ENCODE measurements at regions not wholly inside any gene's neighbourhood (a gene's known extent, or its start where the extent isn't known, plus 50 kb on each side); places are given as distances from the start of the nearest gene placed in this dataset.
"Not testable (repeated sequence)": the region's sequence is repeated elsewhere in the genome, so short reads cannot be mapped to it uniquely, and the experiment has no call there.

DNA sequence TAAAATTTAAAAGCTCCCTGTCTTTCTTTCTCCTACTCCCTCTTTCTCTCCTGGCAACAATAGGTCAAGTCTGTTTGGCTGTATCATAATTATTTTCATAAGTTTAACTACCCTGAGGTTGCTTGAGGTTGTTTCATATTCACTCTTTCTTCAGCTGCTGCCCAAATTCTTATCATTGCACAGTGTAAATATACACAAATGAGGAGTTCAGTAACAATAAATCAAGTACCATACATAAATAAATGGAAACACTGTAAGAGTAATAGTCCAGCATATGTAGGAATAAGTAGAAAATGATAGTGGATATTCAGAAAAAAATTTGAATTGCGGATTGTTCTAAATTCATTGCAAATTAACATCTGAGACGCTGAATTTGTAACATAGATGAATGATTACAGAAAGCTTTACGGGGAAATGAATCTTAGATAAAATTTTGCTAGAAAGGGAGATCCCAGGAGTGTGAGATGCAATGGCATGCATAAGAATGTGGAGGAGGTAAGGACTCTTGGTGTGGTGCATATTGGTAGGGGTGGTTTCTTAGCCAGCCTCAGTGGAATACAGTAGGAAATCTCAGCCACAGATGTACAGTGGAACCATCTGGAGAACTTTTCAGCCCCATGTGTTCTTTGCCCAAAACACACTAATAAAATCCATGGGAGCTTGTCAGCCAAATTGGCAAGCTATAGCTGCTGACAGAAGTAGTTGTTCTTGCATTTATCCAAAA lies 480.7 kb downstream of the HTR1B start:
- TF ChIP-seq, protein P1, sequence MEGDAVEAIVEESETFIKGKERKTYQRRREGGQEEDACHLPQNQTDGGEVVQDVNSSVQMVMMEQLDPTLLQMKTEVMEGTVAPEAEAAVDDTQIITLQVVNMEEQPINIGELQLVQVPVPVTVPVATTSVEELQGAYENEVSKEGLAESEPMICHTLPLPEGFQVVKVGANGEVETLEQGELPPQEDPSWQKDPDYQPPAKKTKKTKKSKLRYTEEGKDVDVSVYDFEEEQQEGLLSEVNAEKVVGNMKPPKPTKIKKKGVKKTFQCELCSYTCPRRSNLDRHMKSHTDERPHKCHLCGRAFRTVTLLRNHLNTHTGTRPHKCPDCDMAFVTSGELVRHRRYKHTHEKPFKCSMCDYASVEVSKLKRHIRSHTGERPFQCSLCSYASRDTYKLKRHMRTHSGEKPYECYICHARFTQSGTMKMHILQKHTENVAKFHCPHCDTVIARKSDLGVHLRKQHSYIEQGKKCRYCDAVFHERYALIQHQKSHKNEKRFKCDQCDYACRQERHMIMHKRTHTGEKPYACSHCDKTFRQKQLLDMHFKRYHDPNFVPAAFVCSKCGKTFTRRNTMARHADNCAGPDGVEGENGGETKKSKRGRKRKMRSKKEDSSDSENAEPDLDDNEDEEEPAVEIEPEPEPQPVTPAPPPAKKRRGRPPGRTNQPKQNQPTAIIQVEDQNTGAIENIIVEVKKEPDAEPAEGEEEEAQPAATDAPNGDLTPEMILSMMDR (IDR thresholded peaks at IDR 0.05) = no peak
- Histone ChIP-seq H3K4me3 (no peak overlapping the region), H3K27ac (no peak overlapping the region)
- no peak for DNase-seq (ENCODE audit: low spot score)

GRCh38 chr6:76972474-76972873 lies 490.8 kb downstream of the HTR1B start:
- Histone ChIP-seq H3K4me3 (no peak overlapping the region), H3K27ac (no peak overlapping the region)
- TF ChIP-seq, protein P1 (IDR thresholded peaks at IDR 0.05) = no peak
- DNase-seq (ENCODE audit: low spot score) = no peak

- H3K4me3 ChIP-seq; H3K27ac ChIP-seq; DNase-seq (ENCODE audit: low spot score): not testable (repeated sequence)
Observed at GRCh38 chr6:76959177-76959576, 504.1 kb downstream of the HTR1B start.

GRCh38 chr6:76942203-76942966 lies 520.9 kb downstream of the HTR1B start:
- DNase-seq (ENCODE audit: low spot score) = no peak
- no peak overlapping the region for H3K4me3 ChIP-seq
- no peak overlapping the region for H3K27ac ChIP-seq
- TF ChIP-seq, protein P1 (IDR thresholded peaks at IDR 0.05) = no peak

DNA sequence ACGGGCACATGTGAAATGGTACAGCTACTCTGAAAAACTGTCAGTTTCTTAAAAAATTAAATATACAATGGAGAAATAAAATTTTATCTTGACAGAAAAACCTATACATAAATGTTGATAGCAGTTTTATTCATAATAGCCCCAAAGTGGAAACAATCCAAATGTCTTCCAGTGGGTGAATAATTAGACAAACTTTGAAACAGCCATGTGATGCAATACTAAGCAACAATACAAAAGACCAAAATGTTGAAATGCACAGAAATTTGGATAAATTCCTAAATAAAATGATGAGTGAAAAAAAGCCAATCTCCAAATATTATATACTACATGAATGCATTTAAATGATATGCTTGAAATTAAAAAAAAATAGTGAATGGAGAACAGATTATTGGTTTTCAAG lies 523.1 kb downstream of the HTR1B start:
- H3K27ac ChIP-seq = no peak overlapping the region
- TF ChIP-seq, protein P1 (IDR thresholded peaks at IDR 0.05) = no peak
- no peak for DNase-seq (ENCODE audit: low spot score)
- H3K4me3 ChIP-seq = no peak overlapping the region

- DNase-seq (ENCODE audit: low spot score) = no peak
- Histone ChIP-seq H3K4me3 (no peak overlapping the region), H3K27ac (no peak overlapping the region)
- TF ChIP-seq, protein P1 (IDR thresholded peaks at IDR 0.05) = no peak
Observed at GRCh38 chr6:76914737-76915136, 548.6 kb downstream of the HTR1B start.

DNA sequence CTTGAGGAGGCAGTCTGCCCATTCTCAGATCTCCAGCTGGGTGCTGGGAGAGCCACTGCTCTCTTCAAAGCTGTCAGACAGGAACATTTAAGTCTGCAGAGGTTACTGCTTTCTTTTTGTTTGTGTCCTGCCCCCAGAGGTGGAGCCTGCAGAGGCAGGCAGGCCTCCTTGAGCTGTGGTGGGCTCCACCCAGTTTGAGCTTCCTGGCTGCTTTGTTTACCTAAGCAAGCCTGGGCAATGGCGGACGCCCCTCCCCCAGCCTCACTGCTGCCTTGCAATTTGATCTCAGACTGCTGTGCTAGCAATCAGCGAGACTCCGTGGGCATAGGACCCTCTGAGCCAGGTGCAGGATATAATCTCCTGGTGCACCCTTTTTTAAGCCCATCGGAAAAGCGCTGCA lies 557.8 kb downstream of the HTR1B start:
- not testable (repeated sequence) for DNase-seq (ENCODE audit: low spot score); H3K4me3 ChIP-seq; H3K27ac ChIP-seq

GRCh38 chr6:76892542-76892941 lies 570.7 kb downstream of the HTR1B start:
- DNase-seq (ENCODE audit: low spot score) = no peak
- Histone ChIP-seq H3K4me3 (no peak overlapping the region), H3K27ac (no peak overlapping the region)
- TF ChIP-seq, protein P1 (IDR thresholded peaks at IDR 0.05) = no peak
